ENCODE measurements at regions not wholly inside any gene's neighbourhood (a gene's known extent, or its start where the extent isn't known, plus 50 kb on each side); places are given as distances from the start of the nearest gene placed in this dataset.

DNA sequence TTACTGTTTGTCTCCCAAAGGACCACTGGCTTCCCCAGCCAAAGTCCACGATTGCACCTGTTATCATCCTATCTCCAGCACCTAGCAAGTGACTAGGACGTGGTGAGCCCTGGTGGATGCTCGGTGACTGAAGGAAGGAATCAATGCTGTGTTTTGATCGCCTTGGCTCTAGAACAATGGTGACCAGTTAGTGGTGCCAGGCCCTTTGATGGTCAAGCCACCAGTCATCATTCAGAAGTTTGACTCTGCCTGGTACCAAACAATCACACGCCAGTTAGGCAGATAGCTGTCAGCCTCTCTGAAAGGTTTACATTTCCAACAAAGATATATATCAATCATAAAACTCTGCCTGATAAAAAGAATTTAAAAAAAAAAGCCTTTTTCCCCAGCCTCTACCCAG is 244.1 kb downstream of the SH3BP4 start:
- TF ChIP-seq, protein P1, sequence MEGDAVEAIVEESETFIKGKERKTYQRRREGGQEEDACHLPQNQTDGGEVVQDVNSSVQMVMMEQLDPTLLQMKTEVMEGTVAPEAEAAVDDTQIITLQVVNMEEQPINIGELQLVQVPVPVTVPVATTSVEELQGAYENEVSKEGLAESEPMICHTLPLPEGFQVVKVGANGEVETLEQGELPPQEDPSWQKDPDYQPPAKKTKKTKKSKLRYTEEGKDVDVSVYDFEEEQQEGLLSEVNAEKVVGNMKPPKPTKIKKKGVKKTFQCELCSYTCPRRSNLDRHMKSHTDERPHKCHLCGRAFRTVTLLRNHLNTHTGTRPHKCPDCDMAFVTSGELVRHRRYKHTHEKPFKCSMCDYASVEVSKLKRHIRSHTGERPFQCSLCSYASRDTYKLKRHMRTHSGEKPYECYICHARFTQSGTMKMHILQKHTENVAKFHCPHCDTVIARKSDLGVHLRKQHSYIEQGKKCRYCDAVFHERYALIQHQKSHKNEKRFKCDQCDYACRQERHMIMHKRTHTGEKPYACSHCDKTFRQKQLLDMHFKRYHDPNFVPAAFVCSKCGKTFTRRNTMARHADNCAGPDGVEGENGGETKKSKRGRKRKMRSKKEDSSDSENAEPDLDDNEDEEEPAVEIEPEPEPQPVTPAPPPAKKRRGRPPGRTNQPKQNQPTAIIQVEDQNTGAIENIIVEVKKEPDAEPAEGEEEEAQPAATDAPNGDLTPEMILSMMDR (IDR thresholded peaks at IDR 0.05; ENCODE audit: extremely low read depth in 1 of 2, insufficient read depth in 1 of 2, low read depth in 1 of 2, low read length in 2 of 2) = no peak
- no peak for TF ChIP-seq POLR2AphosphoS5 (IDR thresholded peaks at IDR 0.05; ENCODE audit: insufficient read depth, low read depth, low read length)
